ENCODE measurements at regions not wholly inside any gene's neighbourhood (a gene's known extent, or its start where the extent isn't known, plus 50 kb on each side); places are given as distances from the start of the nearest gene placed in this dataset.
"Not testable (repeated sequence)": the region's sequence is repeated elsewhere in the genome, so short reads cannot be mapped to it uniquely, and the experiment has no call there.

DNA sequence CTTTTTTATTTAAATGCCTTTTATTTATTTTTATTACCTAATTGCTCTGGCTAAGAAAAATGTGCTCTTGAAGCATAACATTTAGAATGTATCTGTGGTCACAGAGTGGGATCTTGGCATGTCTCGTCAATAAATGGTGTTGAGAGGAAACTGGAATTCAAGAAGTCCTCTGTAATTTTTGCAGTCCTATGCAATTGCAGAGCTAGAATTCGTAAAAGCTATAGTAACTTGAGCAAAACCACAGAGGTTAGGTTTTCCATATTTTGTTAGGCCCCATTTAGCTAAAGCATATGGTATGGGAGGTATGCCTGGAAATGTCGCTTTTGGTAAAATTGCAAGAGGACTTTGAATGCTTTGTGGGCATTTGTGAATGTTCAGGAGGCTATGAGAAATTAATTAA is 466.7 kb upstream of the NFIA start:
- Mint-ChIP-seq H3K4me3 (no peak overlapping the region), H3K9me3 (no peaks in the 10 kb centered on the region), H3K27me3 (no peaks in the 10 kb centered on the region), H3K27ac (no peak overlapping the region), H3K36me3 (ENCODE audit: low read depth) (no peaks in the 10 kb centered on the region), H3K4me1 (no peaks in the 10 kb centered on the region)
- CTCF ChIA-PET, result interaction anchor here (0.7 to 1.5 kb wide), 3 partner anchors 9 to 18 kb away, joined by 3 read pairs; no protein-coding TSS in a partner anchor
- POLR2A ChIA-PET, result no interaction called here
- no peak for DNase-seq

DNA sequence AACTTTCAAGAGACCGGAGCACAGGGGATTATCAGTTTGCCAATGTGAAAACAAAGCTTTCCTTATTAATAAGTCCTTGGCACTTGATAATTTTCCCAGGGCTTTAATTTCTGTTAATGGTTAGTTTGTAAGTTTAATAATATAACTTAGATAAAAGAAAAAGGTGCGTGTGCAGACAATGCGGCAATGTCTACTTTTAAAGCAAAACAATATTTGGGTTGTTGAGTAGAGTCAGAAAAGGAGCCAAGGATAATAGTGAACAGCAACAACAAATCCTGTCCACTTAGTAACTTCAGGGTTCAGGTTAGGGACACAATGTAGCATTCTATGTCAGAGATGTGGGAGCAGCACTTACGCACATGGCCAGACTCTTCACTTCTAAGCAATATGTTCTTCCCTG is 469.6 kb upstream of the NFIA start:
- DNase-seq, result no peak
- H3K9me3 Mint-ChIP-seq, result no peaks in the 10 kb centered on the region
- no peak overlapping the region for H3K4me3 Mint-ChIP-seq
- ChIA-PET CTCF (no interaction called here), POLR2A (no interaction called here)
- H3K36me3 Mint-ChIP-seq (ENCODE audit: low read depth), result no peaks in the 10 kb centered on the region
- H3K27ac Mint-ChIP-seq, result no peak overlapping the region
- no peaks in the 10 kb centered on the region for H3K27me3 Mint-ChIP-seq
- no peaks in the 10 kb centered on the region for H3K4me1 Mint-ChIP-seq

DNA sequence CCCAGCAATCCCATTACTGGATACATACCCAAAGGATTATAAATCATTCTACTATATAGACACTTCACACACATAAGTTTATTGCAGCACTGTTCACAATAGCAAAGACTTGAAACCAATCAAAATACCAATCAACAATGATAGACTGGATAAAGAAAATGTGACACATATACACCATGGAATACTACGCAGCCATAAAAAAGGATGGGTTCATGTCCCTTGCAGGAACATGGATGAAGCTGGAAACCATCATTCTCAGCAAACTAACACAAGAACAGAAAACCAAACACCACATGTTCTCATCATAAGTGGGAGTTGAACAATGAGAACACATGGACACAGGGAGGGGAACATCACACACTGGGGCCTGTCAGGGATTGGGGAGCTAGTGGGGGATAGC is 475.4 kb upstream of the NFIA start:
- H3K27ac Mint-ChIP-seq; DNase-seq; H3K27me3 Mint-ChIP-seq; H3K4me3 Mint-ChIP-seq; H3K36me3 Mint-ChIP-seq (ENCODE audit: low read depth); H3K9me3 Mint-ChIP-seq; H3K4me1 Mint-ChIP-seq; POLR2A ChIA-PET: not testable (repeated sequence)
- CTCF ChIA-PET, result interaction anchor here (1.0 kb wide), 1 partner anchor 9 kb away, joined by 3 read pairs; no protein-coding TSS in a partner anchor

DNA sequence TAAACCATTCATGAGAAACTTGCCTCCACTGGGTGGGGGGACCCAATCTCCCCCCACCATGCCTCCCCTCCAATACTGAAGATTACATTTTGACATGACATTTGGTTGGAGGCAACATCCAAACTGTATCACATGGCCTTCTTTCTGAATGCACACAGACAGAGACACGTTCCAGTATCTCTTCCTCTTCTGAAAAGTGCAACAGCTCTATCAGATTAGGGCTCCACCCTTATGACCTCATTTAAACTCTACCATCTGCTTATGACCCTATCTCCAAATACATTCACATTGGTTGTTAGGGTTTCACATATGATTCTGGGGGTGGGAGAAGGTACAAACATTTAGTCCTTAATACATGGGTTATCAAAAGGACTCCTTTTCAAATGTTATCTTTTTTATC is 481.8 kb upstream of the NFIA start:
- H3K27ac Mint-ChIP-seq, result no peak overlapping the region
- DNase-seq, result no peak
- ChIA-PET POLR2A (no interaction called here), CTCF (no interaction called here)
- no peaks in the 10 kb centered on the region for H3K27me3 Mint-ChIP-seq
- no peaks in the 10 kb centered on the region for H3K36me3 Mint-ChIP-seq (ENCODE audit: low read depth)
- H3K4me1 Mint-ChIP-seq, result no peaks in the 10 kb centered on the region
- peaks cover 2% of the 10 kb centered on the region for H3K9me3 Mint-ChIP-seq
- no peak overlapping the region for H3K4me3 Mint-ChIP-seq

DNA sequence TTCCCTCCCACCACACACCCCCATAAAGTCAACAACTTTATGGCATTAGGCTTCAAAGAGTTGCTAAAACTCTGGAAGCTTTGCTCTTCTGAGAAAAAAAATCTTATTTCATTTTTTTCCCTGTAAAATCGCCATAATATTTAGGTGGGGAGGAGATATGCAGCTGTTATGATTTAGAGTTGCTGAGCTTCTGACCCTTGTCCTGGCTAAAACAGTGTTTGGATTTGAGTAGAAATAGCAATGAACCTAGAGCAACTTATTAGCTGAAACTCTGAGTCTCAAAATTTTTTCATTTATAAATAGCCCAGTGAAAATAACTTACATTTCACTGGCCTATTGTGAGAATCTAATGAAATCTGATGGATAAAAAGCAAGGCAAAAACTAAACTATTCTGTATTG is 482.8 kb upstream of the NFIA start:
- Mint-ChIP-seq H3K4me1 (no peaks in the 10 kb centered on the region), H3K4me3 (no peak overlapping the region), H3K27me3 (no peaks in the 10 kb centered on the region), H3K9me3 (peaks cover 2% of the 10 kb centered on the region), H3K36me3 (ENCODE audit: low read depth) (no peaks in the 10 kb centered on the region), H3K27ac (no peak overlapping the region)
- ChIA-PET POLR2A (no interaction called here), CTCF (no interaction called here)
- no peak for DNase-seq

DNA sequence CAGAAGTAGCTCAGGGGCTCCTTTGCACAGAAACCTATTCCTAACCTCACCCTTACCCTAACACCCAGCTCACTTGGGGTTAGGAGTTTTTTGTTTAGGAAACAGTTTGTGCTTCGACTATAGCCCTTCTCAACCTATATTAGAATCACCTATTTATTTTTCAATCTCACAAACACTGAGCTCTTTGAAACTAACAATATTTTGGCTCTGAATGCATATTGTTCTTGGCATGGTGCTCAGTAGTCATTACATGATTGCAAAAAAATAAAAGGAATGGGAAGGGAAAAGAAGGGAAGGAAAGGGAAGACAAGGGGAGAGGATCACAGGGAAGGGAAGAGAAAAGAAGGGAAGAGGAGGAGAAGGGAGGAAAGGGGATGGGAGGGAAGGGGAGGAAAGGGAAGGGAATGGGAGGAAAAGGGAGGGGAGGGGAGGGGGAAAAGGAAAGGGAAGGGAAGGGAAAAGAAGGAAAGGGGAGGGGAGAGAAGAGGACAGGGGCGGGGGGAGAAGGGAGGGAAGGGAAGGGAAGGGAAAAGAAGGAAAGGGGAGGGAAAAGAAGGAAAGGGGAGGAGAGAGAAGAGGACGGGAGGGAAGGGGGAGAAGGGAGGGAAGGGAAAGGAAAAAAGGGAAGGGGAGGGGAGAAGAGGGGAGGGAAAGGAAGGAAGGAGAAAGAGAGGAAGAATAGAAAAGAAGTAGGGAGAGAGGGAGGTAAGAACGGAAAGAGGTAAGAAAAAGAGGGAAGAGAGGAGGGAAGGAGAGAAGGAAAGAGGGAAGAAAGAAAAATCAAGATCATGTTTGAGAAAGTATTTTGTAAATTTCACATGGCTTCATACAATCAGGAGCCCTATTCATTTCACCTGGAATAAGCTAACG is 484.1 kb upstream of the NFIA start:
- H3K36me3 Mint-ChIP-seq (ENCODE audit: low read depth), result no peaks in the 10 kb centered on the region
- ChIA-PET CTCF (interaction anchor here (1.7 kb wide), 1 partner anchor 18 kb away, joined by 3 read pairs; no protein-coding TSS in a partner anchor), POLR2A (no interaction called here)
- no peak for DNase-seq
- no peak overlapping the region for H3K4me3 Mint-ChIP-seq
- H3K27ac Mint-ChIP-seq, result no peak overlapping the region
- no peaks in the 10 kb centered on the region for H3K27me3 Mint-ChIP-seq
- peaks cover 2% of the 10 kb centered on the region for H3K9me3 Mint-ChIP-seq
- H3K4me1 Mint-ChIP-seq, result no peaks in the 10 kb centered on the region

DNA sequence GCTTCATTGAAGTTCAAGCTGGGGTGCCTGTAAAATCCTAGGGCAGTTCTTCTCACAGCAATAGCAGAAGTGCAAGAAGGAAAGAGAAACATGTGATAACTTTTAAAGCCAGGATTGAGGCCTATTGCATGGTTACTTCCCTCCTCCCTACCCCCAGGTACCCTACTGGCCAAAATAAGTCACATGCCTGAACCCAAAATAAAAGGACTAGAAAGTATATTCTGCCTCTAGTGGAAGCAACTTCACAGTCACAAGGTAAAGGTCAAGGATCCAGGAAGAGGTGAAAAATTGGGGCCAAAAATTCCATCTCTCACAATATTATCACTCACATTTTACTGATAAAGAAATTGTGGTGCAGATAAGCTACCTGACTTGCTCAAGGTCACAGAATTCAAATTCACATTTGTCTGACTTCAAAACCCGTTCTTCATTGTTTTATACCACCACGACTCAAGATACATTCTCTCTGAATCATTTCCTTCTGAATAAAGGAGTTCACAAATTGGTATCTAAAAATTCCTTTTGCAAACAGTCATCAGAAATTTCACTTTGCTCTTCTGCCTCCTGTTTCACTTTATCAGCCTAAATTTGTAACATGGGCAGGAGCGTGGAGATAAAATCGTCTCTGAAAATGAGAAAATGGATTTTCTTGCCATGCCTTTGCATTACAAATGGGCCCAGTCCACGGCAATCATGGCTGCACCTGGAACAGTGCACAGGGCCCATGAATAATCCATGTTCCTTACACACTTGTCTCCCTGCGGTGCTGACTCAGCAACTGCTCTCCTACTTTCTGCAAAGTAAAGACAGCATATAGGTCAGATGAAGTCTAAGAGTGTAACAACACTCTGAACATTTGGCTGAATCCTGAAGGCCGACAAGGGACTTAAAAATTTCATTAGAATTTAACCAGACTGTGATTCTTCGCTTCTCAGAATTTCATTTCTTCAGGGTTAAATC is 485.3 kb upstream of the NFIA start:
- no peaks in the 10 kb centered on the region for H3K27me3 Mint-ChIP-seq
- H3K27ac Mint-ChIP-seq, result no peak overlapping the region
- no peaks in the 10 kb centered on the region for H3K36me3 Mint-ChIP-seq (ENCODE audit: low read depth)
- ChIA-PET CTCF (interaction anchor here (1.7 kb wide), 1 partner anchor 19 kb away, joined by 3 read pairs; no protein-coding TSS in a partner anchor), POLR2A (no interaction called here)
- H3K9me3 Mint-ChIP-seq, result peaks cover 2% of the 10 kb centered on the region
- H3K4me1 Mint-ChIP-seq, result no peaks in the 10 kb centered on the region
- no peak for DNase-seq
- no peak overlapping the region for H3K4me3 Mint-ChIP-seq

DNA sequence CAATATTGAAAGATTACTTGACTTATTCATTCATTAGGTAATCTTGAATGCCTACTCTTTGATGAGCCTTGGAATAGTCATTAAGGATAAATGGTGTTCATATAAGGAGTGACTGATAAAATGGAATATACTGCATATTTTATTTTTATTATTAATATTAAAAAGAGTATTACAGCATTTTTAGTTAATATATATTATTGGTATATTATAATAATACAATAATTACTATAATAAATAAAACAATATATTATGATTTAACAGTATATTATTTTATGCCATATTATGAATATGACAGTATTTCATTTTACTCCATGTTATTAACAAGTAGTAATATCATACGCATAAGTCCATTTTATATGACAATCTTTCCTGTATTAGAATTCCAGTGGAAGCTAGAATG is 490.8 kb upstream of the NFIA start:
- no peaks in the 10 kb centered on the region for H3K36me3 Mint-ChIP-seq (ENCODE audit: low read depth)
- CTCF ChIA-PET, result no interaction called here
- H3K4me3 Mint-ChIP-seq, result no peak overlapping the region
- H3K27ac Mint-ChIP-seq, result no peak overlapping the region
- no peaks in the 10 kb centered on the region for H3K4me1 Mint-ChIP-seq
- H3K27me3 Mint-ChIP-seq, result no peaks in the 10 kb centered on the region
- no peak for DNase-seq
- POLR2A ChIA-PET, result no interaction called here
- peaks cover 2% of the 10 kb centered on the region for H3K9me3 Mint-ChIP-seq

DNA sequence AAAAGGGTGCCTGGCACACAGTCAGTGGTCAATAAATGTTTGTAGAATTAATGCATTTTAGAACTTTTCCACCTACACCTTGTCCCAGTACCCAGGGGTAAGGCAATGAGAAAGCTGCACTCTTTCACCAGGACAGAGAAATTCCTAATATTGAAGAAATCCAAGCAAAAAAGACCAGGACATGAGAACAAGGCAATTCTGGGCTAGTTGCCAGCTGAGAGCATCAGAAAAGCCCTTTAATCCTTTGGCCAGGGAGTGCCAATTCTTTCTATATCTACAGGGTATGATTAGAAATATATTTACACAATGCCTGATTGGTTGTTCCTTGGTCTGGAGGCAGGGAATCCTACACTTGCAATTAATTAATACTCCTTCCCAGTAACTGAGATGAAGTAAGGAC is 492.4 kb upstream of the NFIA start:
- ChIA-PET POLR2A (no interaction called here), CTCF (no interaction called here)
- H3K36me3 Mint-ChIP-seq (ENCODE audit: low read depth), result no peaks in the 10 kb centered on the region
- H3K4me3 Mint-ChIP-seq, result no peak overlapping the region
- no peak overlapping the region for H3K27ac Mint-ChIP-seq
- H3K9me3 Mint-ChIP-seq, result no peaks in the 10 kb centered on the region
- no peak for DNase-seq
- H3K27me3 Mint-ChIP-seq, result no peaks in the 10 kb centered on the region
- no peaks in the 10 kb centered on the region for H3K4me1 Mint-ChIP-seq

DNA sequence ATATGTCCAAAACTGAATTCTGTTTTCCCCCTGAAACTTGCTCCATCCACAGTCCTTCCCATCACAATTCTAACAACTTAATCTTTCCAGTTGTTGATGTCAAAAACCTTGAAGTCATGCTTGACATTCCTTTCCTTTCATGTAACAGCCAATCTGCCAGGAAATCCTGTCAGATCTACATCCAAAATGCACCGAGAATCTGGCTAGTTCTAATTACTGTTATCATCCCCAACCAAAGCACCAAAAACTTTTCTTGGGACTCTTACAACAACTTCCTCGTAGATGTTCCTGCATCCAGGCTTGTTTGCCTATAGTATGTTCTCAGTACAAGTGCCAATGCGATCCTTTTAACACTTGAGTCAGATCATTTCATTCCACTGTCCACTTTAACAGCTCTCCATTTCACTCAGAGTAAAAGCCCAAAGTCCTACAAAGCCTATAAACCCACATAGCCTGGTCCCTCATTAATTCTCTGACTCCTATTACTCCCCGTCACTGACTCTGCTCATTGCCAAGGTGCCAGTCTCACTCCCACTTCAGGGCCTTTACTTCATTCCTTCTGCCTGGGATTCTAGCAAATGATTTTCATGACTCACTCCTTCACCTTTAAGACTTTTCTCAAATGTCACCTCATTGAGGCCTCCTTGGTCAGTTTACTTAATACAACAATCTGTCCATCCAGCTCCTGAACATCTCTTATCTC is 493.2 kb upstream of the NFIA start:
- no peaks in the 10 kb centered on the region for H3K36me3 Mint-ChIP-seq (ENCODE audit: low read depth)
- ChIA-PET CTCF (no interaction called here), POLR2A (no interaction called here)
- H3K4me1 Mint-ChIP-seq, result no peaks in the 10 kb centered on the region
- H3K27me3 Mint-ChIP-seq, result no peaks in the 10 kb centered on the region
- DNase-seq, result no peak
- H3K27ac Mint-ChIP-seq, result no peak overlapping the region
- H3K9me3 Mint-ChIP-seq, result no peaks in the 10 kb centered on the region
- H3K4me3 Mint-ChIP-seq, result no peak overlapping the region

DNA sequence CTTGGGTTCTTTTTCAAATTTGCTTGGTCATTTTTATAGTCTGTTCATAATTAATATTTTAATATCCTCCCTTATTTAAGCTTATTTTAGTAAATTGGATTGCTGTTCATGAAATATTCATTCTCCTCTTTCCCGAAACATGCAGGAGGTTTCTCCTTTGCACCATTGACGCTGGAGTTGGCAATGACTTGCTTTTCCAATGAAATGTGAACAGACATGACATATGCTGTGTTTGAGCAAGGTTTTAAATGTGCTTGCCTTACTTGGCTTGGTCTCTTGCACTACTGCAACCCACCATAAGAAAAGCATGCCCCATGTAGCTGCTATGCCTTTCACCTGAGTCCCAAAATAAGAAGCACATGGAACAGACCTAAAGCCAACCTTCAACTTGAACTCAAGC is 498.0 kb upstream of the NFIA start:
- Mint-ChIP-seq H3K27ac (no peak overlapping the region), H3K4me3 (no peak overlapping the region), H3K36me3 (ENCODE audit: low read depth) (peaks cover 1% of the 10 kb centered on the region), H3K9me3 (peaks cover 11% of the 10 kb centered on the region), H3K4me1 (no peaks in the 10 kb centered on the region), H3K27me3 (no peaks in the 10 kb centered on the region)
- CTCF ChIA-PET, result interaction anchor here (0.8 kb wide), 1 partner anchor 1932 kb away, joined by 3 read pairs; no protein-coding TSS in a partner anchor
- POLR2A ChIA-PET, result no interaction called here
- no peak for DNase-seq

DNA sequence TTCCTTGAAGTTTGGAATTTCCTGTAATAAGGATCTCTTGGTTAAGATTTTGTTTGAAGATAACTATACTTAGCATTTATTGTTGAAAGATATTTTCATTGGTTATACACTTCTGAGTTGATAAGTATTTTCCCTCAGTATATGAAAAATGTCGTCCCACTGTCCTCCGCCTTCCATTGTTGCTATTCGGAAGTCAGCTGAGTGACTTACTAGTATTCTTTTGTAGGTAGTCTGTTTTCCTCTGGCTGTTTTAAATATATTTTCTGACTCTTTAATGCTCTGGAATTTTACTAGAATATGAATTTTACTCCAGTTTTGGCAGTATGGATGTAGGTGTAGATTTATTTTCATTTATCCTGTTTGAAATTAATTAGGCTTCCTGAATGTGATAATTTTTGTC is 498.7 kb upstream of the NFIA start:
- Mint-ChIP-seq H3K27ac (no peak overlapping the region), H3K4me1 (no peaks in the 10 kb centered on the region), H3K27me3 (no peaks in the 10 kb centered on the region), H3K9me3 (peaks cover 11% of the 10 kb centered on the region), H3K36me3 (ENCODE audit: low read depth) (peaks cover 1% of the 10 kb centered on the region), H3K4me3 (no peak overlapping the region)
- DNase-seq, result no peak
- ChIA-PET POLR2A (no interaction called here), CTCF (interaction anchor here (0.8 kb wide), 1 partner anchor 1931 kb away, joined by 3 read pairs; no protein-coding TSS in a partner anchor)

All from activated CD4-positive, alpha-beta T cell treated with anti-CD3 and anti-CD28 coated beads, Interleukin-2, amount 10 ng/mL, durations not matched to agents 7 days and 5 days (primary cell).